Dermis blood vessel endothelial cell (primary cell): ENCODE measurements at regions not wholly inside any gene's neighbourhood (a gene's known extent, or its start where the extent isn't known, plus 50 kb on each side); places are given as distances from the start of the nearest gene placed in this dataset.

ENCODE experiments used
- DNase-seq: peaks from one replicate; pipeline ENCODE4 v3.0.0; 2010

- DNase-seq: no peak
Observed at GRCh38 chr14:53896726-53897125, 59.9 kb downstream of the BMP4 start.

- peak; percentile 56 for DNase-seq
Observed at GRCh38 chr14:53894456-53894855, 62.2 kb downstream of the BMP4 start.

DNA sequence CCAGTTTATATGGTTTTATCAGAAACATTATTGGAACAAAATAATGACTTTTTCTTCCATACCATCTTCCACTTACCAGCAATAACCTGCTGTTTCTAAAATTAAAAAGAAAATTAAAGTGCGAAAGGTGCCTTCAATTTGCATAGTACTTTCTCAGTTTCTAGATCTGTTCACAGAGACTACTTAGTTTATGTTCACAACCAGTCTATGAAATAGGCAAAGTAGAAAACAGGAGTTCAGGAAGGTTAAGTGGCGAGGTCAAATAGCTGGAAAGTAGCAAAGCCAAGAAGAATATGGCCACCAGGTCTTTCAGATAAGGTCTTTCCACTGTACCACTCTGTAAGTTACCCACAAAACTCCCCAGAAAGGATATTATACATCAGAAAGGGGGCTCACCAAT is 63.3 kb downstream of the BMP4 start:
- DNase-seq: no peak

- DNase-seq: peak; percentile 96
Observed at GRCh38 chr14:53890611-53891101, 66.0 kb downstream of the BMP4 start.

DNA sequence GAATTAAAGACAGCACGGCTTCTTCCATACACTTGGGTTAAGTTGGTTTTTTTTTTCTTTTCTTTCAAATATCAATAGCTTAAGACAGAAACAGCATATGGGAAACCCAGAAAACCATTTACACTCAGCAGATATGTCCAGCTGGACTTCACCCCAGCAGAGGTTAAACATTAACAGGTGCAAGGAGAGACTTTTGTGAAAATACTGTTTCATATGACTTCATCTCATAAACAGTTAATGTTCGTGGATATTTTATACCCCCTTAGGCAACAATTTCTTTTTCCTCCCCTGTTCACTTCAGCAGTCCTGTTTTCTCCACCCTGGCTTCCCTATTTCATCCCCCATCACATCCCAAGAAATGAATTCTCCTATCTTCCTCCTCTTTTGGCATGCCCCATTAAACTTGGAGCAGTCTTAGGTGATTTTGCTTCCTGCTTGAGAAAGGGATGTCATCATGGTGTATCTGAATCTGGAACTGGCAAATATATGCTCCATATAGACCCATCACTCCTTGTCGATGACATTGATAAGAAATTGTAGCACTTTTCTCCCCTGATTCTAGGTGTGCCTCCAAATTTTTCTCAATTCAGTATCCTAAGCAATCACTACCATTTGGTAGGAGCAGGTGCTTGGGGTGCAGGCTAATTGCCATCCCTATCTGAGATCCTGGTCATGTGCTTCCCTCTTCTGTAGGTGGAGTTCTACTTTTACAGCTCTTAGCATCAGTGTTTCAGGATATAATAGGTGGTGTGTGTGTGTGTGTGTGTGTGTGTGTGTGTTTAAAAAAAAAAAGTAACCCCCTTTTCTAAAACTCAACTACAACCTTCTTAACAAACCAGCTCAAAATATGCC is 67.9 kb downstream of the BMP4 start:
- DNase-seq: no peak

DNA sequence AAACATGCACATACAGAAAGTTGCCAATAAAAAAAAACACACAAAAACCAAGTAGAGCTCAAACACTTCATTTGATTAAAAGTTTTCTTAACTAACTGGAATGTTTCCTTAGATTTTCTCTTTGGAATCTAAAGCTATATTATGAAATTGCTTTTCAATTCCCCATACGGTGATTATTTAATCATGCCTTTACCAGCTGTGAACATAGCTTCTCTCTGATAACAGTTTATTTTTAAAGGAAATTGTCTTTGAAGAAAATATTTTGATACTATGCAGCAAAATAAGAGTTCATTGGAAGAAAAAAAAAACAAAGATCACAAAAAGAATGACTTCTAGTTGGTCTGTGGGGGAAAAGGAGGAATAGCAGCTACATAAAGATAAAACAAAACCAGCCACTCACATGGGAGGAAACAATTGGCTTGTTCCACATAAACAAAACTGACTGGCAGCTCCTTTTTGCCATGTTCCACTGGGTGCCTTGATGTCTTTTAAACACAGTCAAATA is 71.4 kb downstream of the BMP4 start:
- DNase-seq: peak; percentile 50

- peak; percentile 30 for DNase-seq
Observed at GRCh38 chr14:53884601-53885000, 72.0 kb downstream of the BMP4 start.

DNA sequence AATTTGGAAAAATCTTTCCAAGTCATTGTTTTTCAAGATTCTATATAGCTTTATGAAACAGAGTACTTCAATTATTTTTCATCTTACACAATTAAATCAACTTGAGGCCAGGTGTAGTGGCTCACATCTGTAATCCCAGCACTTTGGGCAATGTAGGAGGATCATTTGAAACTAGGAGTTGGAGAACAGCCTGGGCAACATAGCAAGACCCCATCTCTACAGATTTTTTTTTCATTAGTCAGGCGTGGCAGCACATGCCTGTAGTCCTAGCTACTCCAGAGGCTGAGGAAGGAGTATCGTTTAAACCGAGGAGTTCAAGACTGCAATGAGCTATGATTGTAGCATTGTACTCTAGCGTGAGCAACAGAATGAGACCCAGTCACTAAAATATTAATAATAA is 72.9 kb downstream of the BMP4 start:
- no peak for DNase-seq

DNA sequence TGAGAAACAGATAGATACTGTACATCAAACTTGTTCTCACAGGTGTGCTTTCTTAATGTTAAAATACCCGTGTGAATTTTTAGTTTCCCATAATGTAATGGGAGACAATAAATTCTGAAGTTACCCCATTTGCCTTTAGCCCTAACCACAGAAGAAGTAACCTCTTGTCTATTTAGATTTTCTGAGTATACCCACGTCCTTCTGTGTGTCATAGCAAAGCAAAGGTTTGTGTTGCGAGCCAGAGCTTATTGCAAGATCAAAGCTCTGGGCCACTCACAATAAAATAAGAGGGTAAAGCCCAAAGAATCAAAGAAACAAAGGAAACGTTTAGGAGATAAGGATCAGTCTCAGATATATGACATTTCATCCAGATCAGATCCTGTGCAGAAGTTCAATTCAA is 73.9 kb downstream of the BMP4 start:
- DNase-seq: peak; percentile 30

DNA sequence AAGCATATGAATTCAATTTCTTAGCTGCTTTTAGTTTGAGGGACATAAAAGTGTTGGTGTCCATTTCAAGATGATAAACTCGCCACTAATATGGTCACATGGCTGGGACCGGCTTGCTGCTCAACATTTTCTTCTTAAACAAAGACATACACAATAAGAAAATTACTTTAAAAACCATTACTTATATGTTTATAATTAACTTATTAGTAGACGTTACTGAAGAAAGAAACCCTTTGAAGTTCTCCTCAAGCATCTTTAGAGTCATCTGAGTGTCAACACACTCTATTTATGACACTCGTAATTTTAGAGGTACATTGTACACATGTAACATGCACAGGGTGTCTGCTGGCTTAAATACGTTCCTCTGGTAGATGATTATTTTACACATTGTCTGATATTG is 74.7 kb downstream of the BMP4 start:
- no peak for DNase-seq

- peak; percentile 80 for DNase-seq
Observed at GRCh38 chr14:53881161-53881871, 75.3 kb downstream of the BMP4 start.

GRCh38 chr14:53880761-53881160 is 75.9 kb downstream of the BMP4 start:
- DNase-seq: peak; percentile 51

- peak; percentile 83 for DNase-seq
Observed at GRCh38 chr14:53879747-53880146, 76.9 kb downstream of the BMP4 start.

- DNase-seq: peak; percentile 64
Observed at GRCh38 chr14:53879022-53879686, 77.5 kb downstream of the BMP4 start.

DNA sequence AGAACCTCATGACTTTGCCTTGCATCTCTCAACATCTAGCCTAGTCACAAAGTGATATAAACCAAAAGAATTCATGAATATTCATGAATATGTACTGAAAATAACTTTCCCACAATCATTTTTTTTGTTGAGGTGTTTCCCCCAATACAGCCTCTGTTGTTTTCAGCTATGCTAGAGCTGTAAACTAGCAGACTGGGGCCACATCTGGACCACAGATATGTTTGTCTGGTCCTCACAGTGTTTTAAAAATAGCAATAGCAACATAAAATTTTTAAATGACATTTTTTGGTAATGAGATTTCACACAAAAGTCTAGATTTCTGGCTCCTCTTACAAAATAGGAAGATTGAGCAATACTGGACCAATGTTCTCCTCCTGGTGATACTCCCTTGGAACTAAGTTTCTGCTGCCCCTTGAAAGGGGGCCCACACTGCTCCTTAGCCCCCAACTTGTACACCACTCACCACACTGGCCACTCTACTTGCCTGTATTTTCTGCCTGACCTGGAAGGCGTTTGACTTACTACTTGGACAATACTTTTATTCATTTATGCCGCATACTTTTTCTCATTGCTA is 81.2 kb downstream of the BMP4 start:
- no peak for DNase-seq

DNA sequence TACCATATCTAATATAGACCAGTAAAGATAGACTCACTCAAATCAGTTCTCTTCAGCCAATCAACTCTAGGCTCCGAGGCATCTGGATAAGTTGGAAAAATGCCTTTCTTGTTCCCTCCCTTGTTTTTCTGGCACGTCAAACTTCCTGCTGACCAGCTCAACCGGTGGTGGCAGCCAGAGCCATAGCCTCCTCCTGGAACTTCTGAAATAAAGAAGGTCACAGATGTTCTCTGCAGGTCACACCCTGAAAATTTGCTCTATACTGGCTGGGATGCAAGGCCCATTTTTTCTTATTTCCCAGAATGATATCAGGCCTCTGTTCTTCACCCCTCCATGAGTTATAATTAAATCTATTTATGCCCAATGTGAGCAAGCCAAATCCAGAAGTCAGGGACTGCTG is 81.9 kb downstream of the BMP4 start:
- peak; percentile 47 for DNase-seq

DNA sequence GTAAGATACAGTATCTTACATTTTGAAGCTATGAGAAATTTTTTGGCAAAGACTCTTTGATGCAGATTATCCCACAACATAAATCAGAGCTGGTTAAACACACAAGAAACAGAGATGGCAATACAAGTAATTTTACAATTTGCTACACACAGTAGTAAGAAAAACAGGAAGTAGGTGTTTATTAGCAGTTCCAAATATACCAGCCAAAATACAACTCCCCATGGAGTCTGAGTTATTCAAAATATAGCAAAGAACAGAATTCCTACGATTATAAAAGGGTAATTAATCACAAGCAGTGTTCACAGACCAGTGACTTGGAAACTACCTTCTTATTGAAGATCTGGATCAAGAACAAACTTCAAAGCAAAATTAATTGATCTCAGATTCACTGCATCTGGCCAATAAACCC is 83.9 kb downstream of the BMP4 start:
- DNase-seq: no peak

- no peak for DNase-seq
Observed at GRCh38 chr14:53871951-53872350, 84.7 kb downstream of the BMP4 start.

DNA sequence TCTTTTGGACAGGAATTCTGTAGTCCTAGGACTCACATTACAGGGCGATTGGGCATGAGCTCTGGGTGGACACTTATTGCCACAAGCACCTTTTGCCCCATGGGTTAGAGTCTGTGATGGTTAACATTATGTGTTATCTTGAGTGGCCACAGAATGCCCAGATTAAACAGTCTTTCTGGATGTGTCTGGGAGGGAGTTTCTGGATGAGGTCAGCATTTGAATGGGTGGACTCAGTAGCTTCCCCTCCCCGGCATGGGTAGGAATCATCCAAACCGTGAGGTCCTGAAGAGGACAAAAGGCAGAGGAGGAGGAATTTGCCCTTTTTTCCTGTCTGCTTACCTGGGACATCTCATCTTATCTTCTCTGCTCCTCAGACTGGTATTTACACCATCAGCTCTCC is 85.6 kb downstream of the BMP4 start:
- no peak for DNase-seq

DNA sequence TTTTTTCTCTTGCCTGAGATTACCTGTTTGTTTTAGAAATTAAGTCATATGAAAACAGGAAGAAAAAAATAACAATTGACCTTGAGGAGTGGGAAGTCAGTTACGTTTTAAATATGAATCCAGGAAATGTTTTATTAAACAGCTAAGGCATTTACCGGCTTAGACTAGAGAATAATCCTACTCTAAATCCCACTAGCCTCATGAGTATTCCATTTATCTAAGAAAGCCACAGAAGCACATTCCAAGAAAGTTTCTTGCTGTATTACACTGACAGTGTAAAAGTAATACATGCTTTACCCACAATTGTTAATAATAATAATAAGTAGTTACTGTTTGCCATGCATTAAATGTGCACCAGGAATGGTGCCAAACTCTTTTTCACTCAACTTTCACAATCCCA is 90.9 kb downstream of the BMP4 start:
- no peak for DNase-seq

DNA sequence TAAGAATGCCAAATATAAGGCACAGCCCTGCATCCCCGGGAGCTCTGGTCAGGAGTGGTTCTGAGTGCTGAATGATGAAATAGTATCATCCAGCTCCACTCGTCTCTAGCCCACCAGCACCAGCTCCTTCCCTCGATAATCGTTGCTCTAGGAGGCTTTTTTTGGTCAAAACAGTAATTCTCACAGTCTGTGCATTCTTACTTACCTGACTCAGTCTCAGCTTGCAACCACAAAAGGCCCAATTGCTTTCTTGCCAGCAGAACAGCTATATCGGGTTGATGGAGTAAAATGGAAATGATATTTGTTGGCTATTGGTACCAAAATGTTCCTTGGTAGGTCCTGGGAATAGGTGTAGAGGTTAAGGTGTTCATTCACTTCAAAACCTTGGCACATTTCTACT is 94.8 kb downstream of the BMP4 start:
- no peak for DNase-seq

GRCh38 chr14:53858345-53858684 is 98.3 kb downstream of the BMP4 start:
- DNase-seq: no peak
